ENCODE measurements at regions not wholly inside any gene's neighbourhood (a gene's known extent, or its start where the extent isn't known, plus 50 kb on each side); places are given as distances from the start of the nearest gene placed in this dataset.
A peak's percentile ranks its signal among the peaks of the same experiment; 100 is the strongest.

DNA sequence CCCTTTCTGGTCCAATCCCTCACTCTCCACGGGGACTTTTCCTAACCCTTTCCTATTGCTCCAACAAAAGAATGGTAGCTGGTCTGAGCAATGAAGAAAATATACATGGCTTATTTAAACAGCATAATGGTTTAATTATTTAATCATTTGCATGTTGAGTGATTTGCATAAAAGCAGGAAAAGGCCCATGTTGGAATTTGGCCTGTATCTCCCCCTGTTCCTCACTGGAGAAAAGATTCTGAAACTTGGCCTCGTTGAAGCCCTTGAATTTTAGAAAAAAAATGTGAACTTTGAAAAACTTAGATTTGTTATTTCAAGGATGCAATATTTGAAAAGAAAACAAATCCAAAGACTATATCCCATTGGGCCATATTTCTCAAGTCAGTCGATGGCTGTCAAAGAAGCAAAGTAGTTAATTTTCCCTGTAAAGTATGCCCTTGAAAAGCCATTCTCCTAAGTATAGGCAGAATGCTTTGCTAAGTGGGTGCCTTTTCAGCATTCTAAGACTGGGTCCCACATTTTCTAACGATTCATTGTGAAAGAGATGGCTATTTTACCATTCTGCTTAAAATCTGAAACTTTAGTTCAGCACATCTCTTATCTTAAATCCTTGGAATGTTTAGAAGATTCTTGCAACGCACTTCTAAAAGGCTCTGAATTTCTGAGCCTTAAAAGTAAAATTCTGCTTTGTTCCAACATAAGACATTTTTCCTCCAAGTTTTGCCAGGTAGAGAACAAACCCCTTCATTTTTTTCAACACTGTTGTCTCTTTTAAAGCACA lies 428.8 kb downstream of the ARHGEF28 start:
- no peaks in the 10 kb centered on the region for H3K36me3 ChIP-seq (ENCODE audit: control insufficient read depth in 2 of 3, insufficient read depth in 3 of 3, low read length in 3 of 3)
- ChIA-PET POLR2A (no interaction called here), CTCF (no interaction called here)
- no peak overlapping the region for H3K27ac ChIP-seq (ENCODE audit: low read depth, low read length)
- no peak overlapping the region for H3K27ac Mint-ChIP-seq
- intact Hi-C loops (cut with micrococcal nuclease): no loop called here
- peaks cover 9 to 38% (median 19%) of the 10 kb centered on the region in 5 donors for H3K27me3 Mint-ChIP-seq
- no peak overlapping the region for H3K4me3 ChIP-seq (ENCODE audit: low read length)
- no peaks in the 10 kb centered on the region for H3K4me1 ChIP-seq (ENCODE audit: control insufficient read depth in 2 of 2, insufficient read depth in 2 of 2, low read length in 2 of 2)
- DNase-seq: no peak
- H3K9me3 Mint-ChIP-seq: no peaks in the 10 kb centered on the region
- no peaks in the 10 kb centered on the region for H3K27me3 ChIP-seq (ENCODE audit: control insufficient read depth in 2 of 2, insufficient read depth in 2 of 2, low read length in 2 of 2)
- no peaks in the 10 kb centered on the region for H3K4me1 Mint-ChIP-seq
- ATAC-seq: no peak
- no peaks in the 10 kb centered on the region for H3K9me3 ChIP-seq (ENCODE audit: control insufficient read depth in 2 of 3, low read length in 3 of 3)
- no peaks in the 10 kb centered on the region for H3K36me3 Mint-ChIP-seq
- H3K4me3 Mint-ChIP-seq: no peak overlapping the region

DNA sequence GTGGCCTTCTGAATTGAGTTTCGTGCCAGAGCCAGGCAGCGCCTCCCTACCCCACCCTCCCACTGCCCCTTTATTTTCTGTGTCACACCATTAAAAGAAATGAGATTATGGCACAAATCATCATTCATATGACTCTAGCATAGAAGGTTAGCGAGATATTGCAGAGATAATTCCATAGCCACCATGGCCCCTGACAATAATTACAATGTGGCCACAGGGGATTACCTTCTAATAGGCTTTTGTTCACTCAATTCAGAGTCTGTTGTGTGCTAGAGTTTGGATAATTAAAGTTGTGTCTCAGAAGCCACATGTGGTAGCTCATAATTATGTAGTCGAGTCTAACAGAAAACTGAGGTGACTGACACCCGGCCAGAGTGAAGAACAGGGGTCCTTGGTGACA lies 428.1 kb downstream of the ARHGEF28 start:
- no peak for ATAC-seq
- ChIA-PET POLR2A (no interaction called here), CTCF (no interaction called here)
- no peak overlapping the region for H3K27ac ChIP-seq (ENCODE audit: low read depth, low read length)
- H3K27me3 ChIP-seq (ENCODE audit: control insufficient read depth in 2 of 2, insufficient read depth in 2 of 2, low read length in 2 of 2): no peaks in the 10 kb centered on the region
- Mint-ChIP-seq H3K27ac (no peak overlapping the region), H3K36me3 (no peaks in the 10 kb centered on the region), H3K4me1 (no peaks in the 10 kb centered on the region), H3K9me3 (no peaks in the 10 kb centered on the region), H3K4me3 (no peak overlapping the region), H3K27me3 (peaks cover 9 to 43% (median 19%) of the 10 kb centered on the region in 5 donors)
- no peak overlapping the region for H3K4me3 ChIP-seq (ENCODE audit: low read length)
- no peak for DNase-seq
- intact Hi-C loops (cut with micrococcal nuclease): no loop called here
- H3K9me3 ChIP-seq (ENCODE audit: control insufficient read depth in 2 of 3, low read length in 3 of 3): no peaks in the 10 kb centered on the region
- H3K36me3 ChIP-seq (ENCODE audit: control insufficient read depth in 2 of 3, insufficient read depth in 3 of 3, low read length in 3 of 3): no peaks in the 10 kb centered on the region
- no peaks in the 10 kb centered on the region for H3K4me1 ChIP-seq (ENCODE audit: control insufficient read depth in 2 of 2, insufficient read depth in 2 of 2, low read length in 2 of 2)

DNA sequence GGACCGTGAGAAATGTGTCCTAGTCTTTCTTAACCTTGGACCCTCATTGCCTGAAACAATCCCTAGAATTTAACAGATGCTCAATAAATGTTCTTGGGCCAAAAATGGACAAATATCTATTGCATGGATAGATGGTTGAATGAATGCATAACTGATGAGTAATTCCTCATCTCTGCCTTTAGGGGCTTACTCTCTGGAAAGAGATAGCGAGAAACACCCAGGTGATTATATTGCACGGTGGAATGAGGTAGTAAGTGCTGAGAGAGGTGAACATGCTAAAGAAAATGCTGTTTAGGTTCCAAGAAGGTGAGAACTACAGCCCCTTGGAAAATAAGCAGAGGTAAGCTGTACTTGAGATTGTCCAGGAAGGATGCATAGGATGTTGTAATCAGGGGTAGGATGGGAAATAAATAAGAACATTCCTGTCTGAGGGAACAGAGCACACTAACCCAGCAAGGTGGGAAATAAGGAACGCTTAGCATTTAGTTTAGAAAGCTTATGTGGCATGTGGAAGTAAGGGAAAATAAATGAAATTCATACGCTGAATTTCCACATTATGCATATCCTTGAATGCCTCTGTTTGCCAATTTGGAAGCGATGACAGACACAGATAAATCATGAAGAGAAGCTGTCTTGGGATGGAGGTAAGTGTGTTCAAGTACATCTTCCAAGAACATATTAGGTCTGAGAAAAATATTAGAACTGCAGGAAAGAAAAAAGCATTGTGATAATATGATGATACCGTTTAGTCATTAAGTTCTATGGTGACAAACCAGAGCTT lies 426.6 kb downstream of the ARHGEF28 start:
- CTCF ChIA-PET: no interaction called here

DNA sequence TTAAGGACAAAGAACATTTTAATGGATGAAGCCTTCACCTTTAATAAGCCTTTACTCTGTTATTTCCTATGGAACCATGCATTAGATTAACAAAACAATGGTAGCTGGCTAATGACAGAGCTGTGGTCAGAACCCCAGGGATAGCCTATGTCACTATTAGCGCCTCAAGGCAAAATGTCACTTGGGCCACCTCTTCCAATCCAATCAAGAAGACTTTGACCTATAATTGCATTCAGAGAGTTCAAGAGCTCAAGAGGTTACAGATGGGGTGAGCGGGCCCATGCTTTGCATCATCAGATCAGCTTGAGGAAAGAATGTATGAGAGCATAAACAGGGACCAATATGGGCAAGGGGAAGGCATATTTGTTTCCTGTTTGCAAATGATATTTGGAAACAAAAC lies 425.1 kb downstream of the ARHGEF28 start:
- H3K36me3 Mint-ChIP-seq: no peaks in the 10 kb centered on the region
- ATAC-seq: no peak
- no peaks in the 10 kb centered on the region for H3K4me1 ChIP-seq (ENCODE audit: control insufficient read depth in 2 of 2, insufficient read depth in 2 of 2, low read length in 2 of 2)
- H3K36me3 ChIP-seq (ENCODE audit: control insufficient read depth in 2 of 3, insufficient read depth in 3 of 3, low read length in 3 of 3): no peaks in the 10 kb centered on the region
- no peaks in the 10 kb centered on the region for H3K9me3 Mint-ChIP-seq
- peaks cover 10 to 45% (median 23%) of the 10 kb centered on the region in 5 donors for H3K27me3 Mint-ChIP-seq
- no peaks in the 10 kb centered on the region for H3K27me3 ChIP-seq (ENCODE audit: control insufficient read depth in 2 of 2, insufficient read depth in 2 of 2, low read length in 2 of 2)
- H3K27ac ChIP-seq (ENCODE audit: low read depth, low read length): no peak overlapping the region
- ChIA-PET POLR2A (no interaction called here), CTCF (no interaction called here)
- no peaks in the 10 kb centered on the region for H3K9me3 ChIP-seq (ENCODE audit: control insufficient read depth in 2 of 3, low read length in 3 of 3)
- no peak overlapping the region for H3K4me3 Mint-ChIP-seq
- no peaks in the 10 kb centered on the region for H3K4me1 Mint-ChIP-seq
- DNase-seq: no peak
- no peak overlapping the region for H3K4me3 ChIP-seq (ENCODE audit: low read length)
- intact Hi-C loops (cut with micrococcal nuclease): no loop called here
- H3K27ac Mint-ChIP-seq: no peak overlapping the region

More for the DNA sequence above, 426.6 kb downstream of the ARHGEF28 start:
- DNase-seq (no peak), ATAC-seq (no peak)
- Histone ChIP-seq H3K4me3 (ENCODE audit: low read length) (no peak overlapping the region), H3K27me3 (ENCODE audit: control insufficient read depth in 2 of 2, insufficient read depth in 2 of 2, low read length in 2 of 2) (no peaks in the 10 kb centered on the region), H3K27ac (ENCODE audit: low read depth, low read length) (no peak overlapping the region), H3K9me3 (ENCODE audit: control insufficient read depth in 2 of 3, low read length in 3 of 3) (no peaks in the 10 kb centered on the region), H3K36me3 (ENCODE audit: control insufficient read depth in 2 of 3, insufficient read depth in 3 of 3, low read length in 3 of 3) (no peaks in the 10 kb centered on the region), H3K4me1 (ENCODE audit: control insufficient read depth in 2 of 2, insufficient read depth in 2 of 2, low read length in 2 of 2) (no peaks in the 10 kb centered on the region)
- Mint-ChIP-seq H3K36me3 (no peaks in the 10 kb centered on the region), H3K27me3 (peaks cover 13 to 45% (median 23%) of the 10 kb centered on the region in 5 donors), H3K9me3 (no peaks in the 10 kb centered on the region), H3K4me1 (no peaks in the 10 kb centered on the region), H3K4me3 (no peak overlapping the region), H3K27ac (no peak overlapping the region)
- POLR2A ChIA-PET: interaction anchor here (0.7 kb wide), 1 partner anchor 89 kb away, joined by 4 read pairs; no protein-coding TSS in a partner anchor
- intact Hi-C loops (cut with micrococcal nuclease): no loop called here

DNA sequence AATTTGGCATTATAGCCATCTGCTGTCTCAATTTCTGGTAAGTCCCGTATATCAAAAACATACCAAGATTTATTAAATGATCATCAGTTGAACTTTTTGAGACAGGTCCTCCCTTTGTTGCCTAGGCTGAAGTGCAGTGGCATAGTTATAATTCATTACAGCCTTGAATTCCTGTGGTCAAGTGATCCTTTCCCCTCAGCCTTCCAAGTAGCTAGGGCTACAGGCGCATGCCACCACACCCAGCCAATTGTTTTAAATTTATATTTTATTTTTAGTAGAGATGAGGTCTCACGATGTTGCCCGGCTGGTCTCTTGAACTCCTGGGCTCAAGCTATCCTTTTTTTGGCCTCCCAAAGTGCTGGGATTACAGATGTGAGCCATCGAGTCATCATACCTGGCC lies 418.9 kb downstream of the ARHGEF28 start:
- no peaks in the 10 kb centered on the region for H3K4me1 Mint-ChIP-seq
- no peak for ATAC-seq
- DNase-seq: no peak
- POLR2A ChIA-PET: no interaction called here
- no peaks in the 10 kb centered on the region for H3K9me3 Mint-ChIP-seq
- intact Hi-C loops (cut with micrococcal nuclease): no loop called here
- peaks cover 5 to 25% (median 8%) of the 10 kb centered on the region in 5 donors for H3K27me3 Mint-ChIP-seq
- Histone ChIP-seq H3K4me1 (ENCODE audit: control insufficient read depth in 2 of 2, insufficient read depth in 2 of 2, low read length in 2 of 2) (no peaks in the 10 kb centered on the region), H3K4me3 (ENCODE audit: low read length) (no peak overlapping the region), H3K36me3 (ENCODE audit: control insufficient read depth in 2 of 3, insufficient read depth in 3 of 3, low read length in 3 of 3) (no peaks in the 10 kb centered on the region), H3K27me3 (ENCODE audit: control insufficient read depth in 2 of 2, insufficient read depth in 2 of 2, low read length in 2 of 2) (no peaks in the 10 kb centered on the region), H3K9me3 (ENCODE audit: control insufficient read depth in 2 of 3, low read length in 3 of 3) (no peaks in the 10 kb centered on the region), H3K27ac (ENCODE audit: low read depth, low read length) (no peak overlapping the region)
- CTCF ChIA-PET: no interaction called here
- H3K27ac Mint-ChIP-seq: no peak overlapping the region
- H3K4me3 Mint-ChIP-seq: no peak overlapping the region
- no peaks in the 10 kb centered on the region for H3K36me3 Mint-ChIP-seq

DNA sequence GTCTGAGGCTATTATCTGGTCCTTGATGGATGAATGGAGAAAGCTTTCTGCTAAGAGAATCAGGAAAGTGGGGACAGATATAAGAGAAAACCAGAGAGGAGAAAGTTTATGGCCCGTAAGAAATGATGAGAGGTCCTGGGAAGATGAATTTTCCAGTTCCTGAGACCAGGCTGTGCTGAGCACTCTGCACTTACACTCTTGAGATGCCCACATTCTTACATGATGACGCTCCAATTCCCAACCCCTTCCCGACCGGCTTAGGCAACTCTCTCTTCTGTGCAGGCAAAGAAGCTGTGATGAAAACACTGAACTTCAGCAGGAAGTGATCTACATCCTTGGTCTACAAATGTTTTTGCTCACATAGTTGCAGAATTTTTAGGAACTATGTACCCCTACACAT lies 417.0 kb downstream of the ARHGEF28 start:
- intact Hi-C loops (cut with micrococcal nuclease): no loop called here
- H3K4me1 Mint-ChIP-seq: no peaks in the 10 kb centered on the region
- Histone ChIP-seq H3K4me3 (ENCODE audit: low read length) (no peak overlapping the region), H3K27ac (ENCODE audit: low read depth, low read length) (no peak overlapping the region), H3K27me3 (ENCODE audit: control insufficient read depth in 2 of 2, insufficient read depth in 2 of 2, low read length in 2 of 2) (no peaks in the 10 kb centered on the region), H3K36me3 (ENCODE audit: control insufficient read depth in 2 of 3, insufficient read depth in 3 of 3, low read length in 3 of 3) (no peaks in the 10 kb centered on the region), H3K9me3 (ENCODE audit: control insufficient read depth in 2 of 3, low read length in 3 of 3) (no peaks in the 10 kb centered on the region), H3K4me1 (ENCODE audit: control insufficient read depth in 2 of 2, insufficient read depth in 2 of 2, low read length in 2 of 2) (no peaks in the 10 kb centered on the region)
- H3K27me3 Mint-ChIP-seq: peaks cover 0 to 16% (median 7%) of the 10 kb centered on the region in 5 donors
- H3K4me3 Mint-ChIP-seq: no peak overlapping the region
- no peaks in the 10 kb centered on the region for H3K9me3 Mint-ChIP-seq
- DNase-seq: no peak
- peak overlapping the region in 1 of 9 donors; percentile 14 for H3K27ac Mint-ChIP-seq
- ChIA-PET CTCF (no interaction called here), POLR2A (no interaction called here)
- H3K36me3 Mint-ChIP-seq: no peaks in the 10 kb centered on the region
- no peak for ATAC-seq

DNA sequence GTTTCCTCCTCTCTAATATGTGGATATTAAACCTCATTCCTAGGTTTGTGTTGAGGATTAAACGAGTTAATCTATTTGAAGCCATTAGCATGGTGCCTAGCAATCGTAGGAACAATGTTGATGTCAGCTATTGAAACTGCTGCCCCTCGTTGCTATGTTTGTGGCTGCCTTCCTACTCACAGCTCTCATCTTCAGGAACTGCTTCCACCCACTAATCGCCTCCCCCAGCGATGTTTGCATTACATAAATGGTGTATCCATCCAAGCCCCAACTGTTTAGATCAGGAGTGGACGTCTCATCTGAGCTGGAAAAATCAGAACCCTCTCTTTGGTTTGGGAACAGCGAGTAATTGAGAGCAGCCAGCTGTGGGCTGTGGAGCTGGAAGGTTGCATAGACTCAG lies 416.6 kb downstream of the ARHGEF28 start:
- ATAC-seq (no peak), DNase-seq (no peak)
- Mint-ChIP-seq H3K36me3 (no peaks in the 10 kb centered on the region), H3K4me1 (no peaks in the 10 kb centered on the region), H3K4me3 (no peak overlapping the region), H3K27ac (peak overlapping the region in 1 of 9 donors; percentile 14), H3K27me3 (peaks cover 0 to 16% (median 7%) of the 10 kb centered on the region in 5 donors), H3K9me3 (no peaks in the 10 kb centered on the region)
- H3K9me3 ChIP-seq (ENCODE audit: control insufficient read depth in 2 of 3, low read length in 3 of 3): no peaks in the 10 kb centered on the region
- H3K27me3 ChIP-seq (ENCODE audit: control insufficient read depth in 2 of 2, insufficient read depth in 2 of 2, low read length in 2 of 2): no peaks in the 10 kb centered on the region
- ChIA-PET CTCF (no interaction called here), POLR2A (no interaction called here)
- H3K4me1 ChIP-seq (ENCODE audit: control insufficient read depth in 2 of 2, insufficient read depth in 2 of 2, low read length in 2 of 2): no peaks in the 10 kb centered on the region
- intact Hi-C loops (cut with micrococcal nuclease): no loop called here
- H3K4me3 ChIP-seq (ENCODE audit: low read length): no peak overlapping the region
- H3K27ac ChIP-seq (ENCODE audit: low read depth, low read length): no peak overlapping the region
- no peaks in the 10 kb centered on the region for H3K36me3 ChIP-seq (ENCODE audit: control insufficient read depth in 2 of 3, insufficient read depth in 3 of 3, low read length in 3 of 3)
